Neuronal stem cell (in vitro differentiated cells): ENCODE measurements at regions not wholly inside any gene's neighbourhood (a gene's known extent, or its start where the extent isn't known, plus 50 kb on each side); places are given as distances from the start of the nearest gene placed in this dataset.
"Not testable (repeated sequence)": the region's sequence is repeated elsewhere in the genome, so short reads cannot be mapped to it uniquely, and the experiment has no call there.

Experiments used
- DNase-seq: peaks from one replicate; pipeline ENCODE4 v3.0.0-alpha.2; 2013; ENCODE audit warnings: low spot score
- H2AFZ ChIP-seq: one replicate; pipeline ENCODE4 v1.6.1; 2013; ENCODE audit warnings: mild to moderate bottlenecking, low read length, inconsistent platforms
- H2AK5ac ChIP-seq: 2 replicates; pipeline ENCODE4 v1.6.1; 2013; ENCODE audit warnings: low read depth, mild to moderate bottlenecking, inconsistent platforms, low read length, moderate library complexity, mixed read lengths
- H2BK120ac ChIP-seq: 2 replicates; pipeline ENCODE4 v1.6.1; 2013; ENCODE audit warnings: low read depth, mild to moderate bottlenecking, inconsistent platforms, low read length, moderate library complexity, mixed read lengths
- H2BK12ac ChIP-seq: one replicate; pipeline ENCODE4 v1.6.1; 2013; ENCODE audit warnings: low read length, inconsistent platforms
- H2BK15ac ChIP-seq: 2 replicates; pipeline ENCODE4 v1.6.1; 2013; ENCODE audit warnings: mild to moderate bottlenecking, low read length, inconsistent platforms, mixed read lengths
- H2BK5ac ChIP-seq: one replicate; pipeline ENCODE4 v1.6.1; 2013; ENCODE audit warnings: inconsistent platforms, mild to moderate bottlenecking, low read length, moderate library complexity
- H3K14ac ChIP-seq: one replicate; pipeline ENCODE4 v1.6.1; 2013; ENCODE audit warnings: low read length, inconsistent platforms
- H3K18ac ChIP-seq: 2 replicates; pipeline ENCODE4 v1.6.1; 2013; ENCODE audit warnings: low read length, inconsistent platforms
- H3K23ac ChIP-seq: 2 replicates; pipeline ENCODE4 v1.6.1; 2013; ENCODE audit warnings: low read depth, mild to moderate bottlenecking, mixed read lengths, low read length, inconsistent platforms; ENCODE audit not compliant: poor library complexity
- H3K27ac ChIP-seq: replicated peaks from 3 replicates; pipeline ENCODE4 v1.5.1; 2013; ENCODE audit warnings: low read length, inconsistent platforms
- H3K27me3 ChIP-seq, 3 experiments: 2 replicates each; pipeline ENCODE4 v1.6.1; 2013; ENCODE audit warnings: low read length in 3 of 3, mild to moderate bottlenecking in 2 of 3, inconsistent platforms in 1 of 3, low read depth in 1 of 3, mixed read lengths in 1 of 3, moderate library complexity in 1 of 3; ENCODE audit not compliant: control insufficient read depth in 3 of 3, insufficient read depth in 3 of 3
- H3K36me3 ChIP-seq, 2 donors: replicated peaks in 1 of 2; 2 replicates each; pipeline ENCODE4 v1.6.1; 2013; ENCODE audit warnings: low read length in 2 of 2; ENCODE audit not compliant: control insufficient read depth in 2 of 2, insufficient read depth in 2 of 2
- H3K4ac ChIP-seq: 2 replicates; pipeline ENCODE4 v1.6.1; 2013; ENCODE audit warnings: inconsistent platforms, mild to moderate bottlenecking, low read length, moderate library complexity
- H3K4me1 ChIP-seq, 2 donors: 1 replicate in 1 of 2; 2 replicates in 1 of 2; pipeline ENCODE4 v1.6.1; 2013; ENCODE audit warnings: low read length in 2 of 2, low read depth in 1 of 2; ENCODE audit not compliant: control insufficient read depth in 2 of 2, insufficient read depth in 1 of 2
- H3K4me2 ChIP-seq: one replicate; pipeline ENCODE4 v1.6.1; 2013; ENCODE audit warnings: mild to moderate bottlenecking, low read length, inconsistent platforms; ENCODE audit not compliant: insufficient read depth, poor library complexity, severe bottlenecking
- H3K4me3 ChIP-seq, 2 donors: 2 replicates each; pipeline ENCODE4 v1.5.1; 2013; ENCODE audit warnings: low read length in 2 of 2, mild to moderate bottlenecking in 2 of 2, inconsistent platforms in 1 of 2, moderate library complexity in 1 of 2
- H3K79me1 ChIP-seq: one replicate; pipeline ENCODE4 v1.6.1; 2013; ENCODE audit warnings: low read depth, mild to moderate bottlenecking, inconsistent platforms, low read length, moderate library complexity
- H3K9ac ChIP-seq: one replicate; pipeline ENCODE4 v1.6.1; 2013; ENCODE audit warnings: mild to moderate bottlenecking, low read depth, low read length, inconsistent platforms; ENCODE audit not compliant: poor library complexity
- H3K9me3 ChIP-seq, 2 donors: replicated peaks in 1 of 2; 2 replicates each; pipeline versions ENCODE3 to v1.6.1; 2013; ENCODE audit warnings: low read length in 2 of 2, mild to moderate bottlenecking in 2 of 2, inconsistent platforms in 1 of 2, low read depth in 1 of 2, mixed read lengths in 1 of 2, moderate library complexity in 1 of 2; ENCODE audit not compliant: control insufficient read depth in 2 of 2, insufficient read depth in 1 of 2
- H4K8ac ChIP-seq: one replicate; pipeline ENCODE4 v1.6.1; 2013; ENCODE audit warnings: low read depth, mild to moderate bottlenecking, inconsistent platforms, low read length, moderate library complexity
- H4K91ac ChIP-seq: one replicate; pipeline ENCODE4 v1.6.1; 2013; ENCODE audit warnings: low read length, low read depth, mild to moderate bottlenecking, inconsistent platforms; ENCODE audit not compliant: poor library complexity
- WGBS, 2 donors: extraction: QIAGEN DNeasy Blood & Tissue Kit; methylation state at CpG; one replicate each; pipeline ENCODE4 v1.1.7; 2013; ENCODE audit warnings: missing lambda C conversion rate in 2 of 2, mixed read lengths in 1 of 2; ENCODE audit not compliant: insufficient read length in 2 of 2, insufficient replicate concordance in 1 of 2; ENCODE audit errors: extremely low coverage in 2 of 2; 5-methylcytosine and 5-hydroxymethylcytosine counted together

DNA sequence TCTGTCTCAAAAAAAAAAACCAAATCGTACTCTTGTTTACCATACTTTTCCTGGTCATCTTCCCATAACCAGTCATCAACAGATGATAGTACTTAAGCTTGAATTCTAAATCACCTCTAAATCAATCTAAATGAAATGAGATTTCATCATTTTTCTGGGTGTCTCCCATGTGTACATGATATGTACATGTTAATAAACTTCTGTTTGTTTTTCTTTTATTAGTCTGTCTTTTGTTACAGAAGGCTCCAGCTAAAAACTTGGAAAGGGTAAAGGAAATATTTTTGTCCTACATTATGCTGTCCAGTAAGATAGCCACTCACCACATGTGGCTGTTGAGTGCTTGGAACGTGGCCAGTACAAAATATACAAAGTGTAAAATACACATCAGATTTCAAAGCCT, 78.7 kb upstream of the MSH6 start:
- no peaks in the 10 kb centered on the region for H3K79me1 ChIP-seq
- no peak overlapping the region for H3K9ac ChIP-seq
- H4K91ac ChIP-seq: no peak overlapping the region
- H3K4me2 ChIP-seq: no peak overlapping the region
- WGBS, 2 donors: no CpG with 5 or more reads among the region's 2 CpGs
- no peak overlapping the region for H2BK15ac ChIP-seq
- no peak for DNase-seq
- H3K18ac ChIP-seq: no peak overlapping the region
- no peak overlapping the region for H3K23ac ChIP-seq
- H2BK12ac ChIP-seq: no peak overlapping the region
- no peak overlapping the region for H2AFZ ChIP-seq
- H3K14ac ChIP-seq: no peak overlapping the region
- peaks cover 0 to 6% of the 10 kb centered on the region in 2 donors for H3K9me3 ChIP-seq
- H3K27ac ChIP-seq: no peak overlapping the region
- H3K36me3 ChIP-seq: no peaks in the 10 kb centered on the region
- peaks cover 0 to 2% of the 10 kb centered on the region in 2 donors for H3K4me1 ChIP-seq
- H3K27me3 ChIP-seq: no peaks in the 10 kb centered on the region
- H2BK5ac ChIP-seq: no peak overlapping the region
- no peak overlapping the region for H2AK5ac ChIP-seq
- H2BK120ac ChIP-seq: no peak overlapping the region
- H4K8ac ChIP-seq: no peak overlapping the region
- H3K4ac ChIP-seq: no peak overlapping the region
- no peak overlapping the region for H3K4me3 ChIP-seq

DNA sequence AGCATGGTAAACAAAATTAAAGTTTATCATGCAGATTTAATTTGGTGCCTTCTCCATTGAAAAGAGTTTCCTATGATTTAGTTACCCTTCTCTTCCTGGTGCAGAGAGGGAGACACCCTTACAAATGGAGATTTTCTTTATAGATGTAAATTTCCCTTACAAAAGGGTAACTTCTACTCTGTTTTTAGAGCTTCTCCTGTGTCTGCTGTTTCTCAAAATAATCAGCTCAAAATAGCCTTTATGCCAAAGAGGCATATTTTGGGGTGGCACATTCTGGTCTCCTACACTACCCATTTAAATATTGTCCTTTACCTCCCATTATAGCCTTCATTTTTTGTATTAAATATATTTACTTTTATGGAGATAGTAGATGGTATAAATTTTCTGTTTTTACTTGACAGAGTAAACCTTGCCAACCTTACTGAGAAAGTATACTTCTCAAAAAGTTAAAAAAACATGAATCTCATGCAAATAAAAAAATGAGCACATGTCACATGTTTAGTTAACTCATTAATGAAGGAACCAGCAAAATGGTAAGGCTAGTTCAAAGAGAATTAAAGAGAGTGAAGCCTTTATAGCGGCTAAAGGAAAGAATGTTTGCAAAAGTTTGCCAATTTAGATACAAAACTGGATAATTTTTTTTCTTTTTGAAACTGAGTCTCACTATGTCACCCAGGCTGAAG, 83.3 kb upstream of the MSH6 start:
- Histone ChIP-seq H3K4me1 (peaks cover 5 to 15% of the 10 kb centered on the region in 2 donors), H2AK5ac (no peak overlapping the region), H3K9me3 (peaks cover 0 to 6% of the 10 kb centered on the region in 2 donors), H3K27ac (no peak overlapping the region), H3K4ac (no peak overlapping the region), H3K36me3 (no peaks in the 10 kb centered on the region), H2BK120ac (no peak overlapping the region), H2BK15ac (no peak overlapping the region), H4K91ac (no peak overlapping the region), H3K4me2 (no peak overlapping the region), H3K79me1 (no peaks in the 10 kb centered on the region), H3K9ac (no peak overlapping the region), H2AFZ (no peak overlapping the region), H3K27me3 (no peaks in the 10 kb centered on the region), H3K18ac (no peak overlapping the region), H2BK5ac (no peak overlapping the region), H2BK12ac (no peak overlapping the region), H3K4me3 (no peak overlapping the region), H3K14ac (no peak overlapping the region), H4K8ac (no peak overlapping the region), H3K23ac (no peak overlapping the region)
- no peak for DNase-seq
- no CpG with 5 or more reads among the region's 1 CpG for WGBS, 2 donors

DNA sequence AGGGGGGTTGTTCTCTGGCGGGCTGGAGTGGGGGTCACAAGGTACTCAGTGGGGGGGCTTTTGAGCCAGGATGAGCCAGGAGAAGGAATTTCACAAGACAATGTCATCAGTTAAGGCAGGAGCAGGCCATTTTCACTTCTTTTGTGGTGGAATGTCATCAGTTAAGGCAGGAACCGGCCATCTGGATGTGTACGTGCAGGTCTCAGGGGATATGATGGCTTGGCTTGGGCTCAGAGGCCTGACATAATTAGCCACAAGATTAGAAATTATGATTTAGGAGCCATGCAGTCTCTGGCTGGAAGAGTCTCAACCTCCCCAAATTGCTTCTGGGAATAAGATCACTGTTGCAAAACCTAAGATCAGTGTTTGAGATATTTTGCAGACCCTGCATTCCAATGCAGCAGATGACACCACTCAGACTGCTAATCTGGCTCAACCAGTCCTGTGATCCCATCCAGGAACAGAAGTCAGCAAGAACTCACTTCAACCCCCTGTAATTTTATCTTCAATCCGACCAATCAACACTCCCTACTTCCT, 84.4 kb upstream of the MSH6 start:
- not testable (repeated sequence) for H2BK15ac ChIP-seq, H2BK5ac ChIP-seq, H3K36me3 ChIP-seq, H4K91ac ChIP-seq, H3K4me3 ChIP-seq, H3K14ac ChIP-seq, H2BK12ac ChIP-seq, H4K8ac ChIP-seq, H3K27me3 ChIP-seq, H2BK120ac ChIP-seq, H3K9ac ChIP-seq, H3K4ac ChIP-seq, H3K9me3 ChIP-seq, H3K79me1 ChIP-seq, H3K4me2 ChIP-seq, DNase-seq, H3K23ac ChIP-seq, H3K18ac ChIP-seq, H2AK5ac ChIP-seq
- Histone ChIP-seq H2AFZ (peak overlapping the region; percentile 66), H3K4me1 (peaks cover 5 to 15% of the 10 kb centered on the region in 2 donors), H3K27ac (peak overlapping the region; percentile 14)
- WGBS, 2 donors: 83% methylated on average over 1 of the region's 4 CpGs; no CpG with 5 or more reads in 1 of the 2 donors

DNA sequence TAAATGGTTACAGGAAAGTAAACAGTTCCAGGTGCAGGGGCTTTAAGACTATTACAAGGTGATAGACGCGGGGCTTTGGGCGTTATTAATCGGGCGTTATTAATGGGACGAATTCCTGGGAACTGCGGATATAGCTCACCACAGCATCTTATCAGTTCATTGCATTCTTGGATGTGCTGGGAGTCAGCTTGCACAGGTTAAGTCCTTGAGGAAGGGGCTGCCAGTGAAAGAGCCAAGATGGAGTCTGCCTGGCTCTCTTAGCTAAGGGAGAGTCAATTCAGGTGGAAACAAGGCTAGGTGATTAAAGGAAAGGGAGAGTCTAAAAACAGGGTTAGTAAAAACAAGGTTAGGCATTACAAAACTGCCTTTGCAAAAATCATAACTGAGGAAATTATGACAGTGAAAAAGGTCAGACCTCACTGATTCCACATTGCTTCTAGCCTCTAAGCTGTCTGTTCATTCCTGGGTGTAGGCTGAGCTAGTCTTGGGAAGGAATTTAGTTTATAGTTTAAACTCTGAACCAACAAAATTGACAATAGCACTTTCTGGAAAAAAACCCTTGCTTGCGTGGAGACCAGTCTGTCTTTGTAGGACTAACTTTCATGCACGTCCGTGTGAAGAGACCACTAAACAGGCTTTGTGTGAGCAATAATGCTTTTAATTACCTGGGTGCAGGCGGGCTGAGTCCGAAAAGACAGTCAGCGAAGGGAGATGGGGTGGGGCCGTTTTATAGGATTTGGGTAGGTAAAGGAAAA, 85.1 kb upstream of the MSH6 start:
- no CpG with 5 or more reads among the region's 14 CpGs for WGBS, 2 donors

More for the DNA sequence above, 85.1 kb upstream of the MSH6 start:
- Histone ChIP-seq H2AFZ (peak overlapping the region; percentile 66), H3K4me1 (peaks cover 5 to 15% of the 10 kb centered on the region in 2 donors), H3K27ac (peak overlapping the region; percentile 33)
- not testable (repeated sequence) for H3K23ac ChIP-seq, H2BK120ac ChIP-seq, H3K4ac ChIP-seq, H2BK15ac ChIP-seq, H2BK12ac ChIP-seq, H3K9me3 ChIP-seq, H3K9ac ChIP-seq, H3K79me1 ChIP-seq, H3K4me2 ChIP-seq, DNase-seq, H3K14ac ChIP-seq, H4K91ac ChIP-seq, H2AK5ac ChIP-seq, H3K27me3 ChIP-seq, H3K36me3 ChIP-seq, H2BK5ac ChIP-seq, H3K18ac ChIP-seq, H3K4me3 ChIP-seq, H4K8ac ChIP-seq
